Ovary (tissue), 7 donors: ENCODE measurements at regions not wholly inside any gene's neighbourhood (a gene's known extent, or its start where the extent isn't known, plus 50 kb on each side); places are given as distances from the start of the nearest gene placed in this dataset.

Source experiments
- DNase-seq, 5 donors: peaks; one replicate each; pipeline ENCODE4 v3.0.0-alpha.2; 2019 to 2020
- H3K27ac ChIP-seq, 2 donors: fragments of 200-600 bp; one replicate each; pipeline versions ENCODE4 v1.5.1 to v1.8.0; 2019 to 2022
- H3K27me3 ChIP-seq: fragments of 200-600 bp; one replicate; pipeline ENCODE4 v1.8.0; 2022
- H3K36me3 ChIP-seq: fragments of 200-600 bp; sonication (generic); one replicate; pipeline ENCODE4 v1.5.1; 2019
- H3K4me1 ChIP-seq: one replicate; pipeline ENCODE4 v1.8.1; 2013; ENCODE audit warnings: mild to moderate bottlenecking, moderate library complexity; ENCODE audit not compliant: insufficient read depth
- H3K4me3 ChIP-seq: fragments of 200-600 bp; sonication (generic); one replicate; pipeline ENCODE4 v1.5.1; 2017
- H3K9me3 ChIP-seq, 2 donors: fragments of 200-600 bp in 1 of 2; sonication (generic) in 1 of 2; one replicate each; pipeline versions ENCODE4 v1.5.1 to v1.8.1; 2013 to 2019; ENCODE audit warnings: mild to moderate bottlenecking in 1 of 2, moderate library complexity in 1 of 2
- CTCF ChIP-seq, 3 donors: fragments of 450-650 bp in 2 of 3; fragments of 200-600 bp in 1 of 3; IDR thresholded peaks; one replicate each; pipeline versions ENCODE4 v1.5.1 to v1.8.0; 2016 to 2022; ENCODE audit warnings: antibody characterized with exemption in 3 of 3, mild to moderate bottlenecking in 1 of 3
- EP300 ChIP-seq: sonication (generic); formaldehyde crosslinking; IDR thresholded peaks from one replicate; pipeline ENCODE4 v1.6.1; 2017; ENCODE audit warnings: antibody characterized with exemption
- POLR2A ChIP-seq: fragments of 450-650 bp; IDR thresholded peaks from one replicate; pipeline ENCODE4 v1.6.1; 2017; ENCODE audit warnings: antibody characterized with exemption, mild to moderate bottlenecking, moderate library complexity
- WGBS, 3 donors: extraction: QIAGEN DNeasy Blood & Tissue Kit in 1 of 3; methylation state at CpG; one replicate each; pipeline versions ENCODE4 v1.1.5 to v1.1.7; 2013 to 2017; 5-methylcytosine and 5-hydroxymethylcytosine counted together
- intact Hi-C, 4 donors: fragments of 100-400 bp; cut with DNase I; formaldehyde crosslinking; loops; one replicate each; pipeline versions ENCODE4 v1.11.0 to v1.15.1; 2022 to 2023
- donor health status: DM: no; HTN: no; CAD: no; lungs with moderate emphysema.
- donor health status: DM: no; HTN: no; CAD: no.
- donor health status: Bipolar disorder and iron deficiency.
- donor health status: DM: no; HTN: no; CAD: no.
- donor health status: DM: yes; HTN: yes; CAD: no.

- intact Hi-C loops, result no loop called here
- TF ChIP-seq POLR2A, result no peak
- TF ChIP-seq EP300, result no peak
- 12 to 38% (median 36%) methylated on average over 2 of the region's 2 CpGs for WGBS, 3 donors
- no peaks in the 10 kb centered on the region for H3K27me3 ChIP-seq
- no peak for DNase-seq
- no peak overlapping the region for H3K4me3 ChIP-seq
- H3K9me3 ChIP-seq, result no peaks in the 10 kb centered on the region
- no peaks in the 10 kb centered on the region for H3K36me3 ChIP-seq
- H3K4me1 ChIP-seq, result no peaks in the 10 kb centered on the region
- no peak overlapping the region for H3K27ac ChIP-seq
Measured at GRCh38 chr12:46915082-46915481, 89.3 kb upstream of the SLC38A4 start.

- H3K4me3 ChIP-seq, result no peak overlapping the region
- no peak overlapping the region for H3K27ac ChIP-seq
- H3K36me3 ChIP-seq, result no peaks in the 10 kb centered on the region
- intact Hi-C loops, result loop anchor here in 1 of 4 donors (2.0 kb wide), 1 partner anchor 19 kb away; no protein-coding TSS in a partner anchor
- H3K9me3 ChIP-seq, result no peaks in the 10 kb centered on the region
- DNase-seq, result no peak
- H3K27me3 ChIP-seq, result no peaks in the 10 kb centered on the region
- 45 to 72% (median 71%) methylated on average over 10 to 12 of the region's 12 CpGs for WGBS, 3 donors
- no peaks in the 10 kb centered on the region for H3K4me1 ChIP-seq
- no peak for TF ChIP-seq CTCF (IDR thresholded peaks at IDR 0.05)
- TF ChIP-seq POLR2A, result no peak
- no peak for TF ChIP-seq EP300
Measured at GRCh38 chr12:46915836-46916235, 90.0 kb upstream of the SLC38A4 start.

GRCh38 chr12:46916796-46917419, 91.1 kb upstream of the SLC38A4 start:
- no peak for DNase-seq
- TF ChIP-seq POLR2A (no peak), EP300 (no peak)
- no peak overlapping the region for H3K27ac ChIP-seq
- WGBS, 3 donors, result 100% methylated on average over 1 of the region's 1 CpG
- H3K36me3 ChIP-seq, result no peaks in the 10 kb centered on the region
- H3K4me1 ChIP-seq, result no peaks in the 10 kb centered on the region
- intact Hi-C loops, result loop anchor here in 1 of 4 donors (2.0 kb wide), 1 partner anchor 20 kb away; no protein-coding TSS in a partner anchor
- H3K27me3 ChIP-seq, result no peaks in the 10 kb centered on the region
- no peaks in the 10 kb centered on the region for H3K9me3 ChIP-seq
- no peak overlapping the region for H3K4me3 ChIP-seq

- no peak for DNase-seq
- intact Hi-C loops, result loop anchor here in 1 of 4 donors (2.0 kb wide), 1 partner anchor 21 kb away; no protein-coding TSS in a partner anchor
- H3K36me3 ChIP-seq, result no peaks in the 10 kb centered on the region
- no peaks in the 10 kb centered on the region for H3K4me1 ChIP-seq
- H3K9me3 ChIP-seq, result no peaks in the 10 kb centered on the region
- no peaks in the 10 kb centered on the region for H3K27me3 ChIP-seq
- no peak overlapping the region for H3K4me3 ChIP-seq
- H3K27ac ChIP-seq, result no peak overlapping the region
- WGBS, 3 donors, result 69 to 74% (median 71%) methylated on average over 4 of the region's 4 CpGs
- TF ChIP-seq POLR2A (no peak), CTCF (IDR thresholded peaks at IDR 0.05) (no peak), EP300 (no peak)
Measured at GRCh38 chr12:46917821-46918220, 92.0 kb upstream of the SLC38A4 start.

GRCh38 chr12:46918631-46919030, 92.8 kb upstream of the SLC38A4 start:
- intact Hi-C loops, result no loop called here
- no peak for DNase-seq
- Histone ChIP-seq H3K36me3 (no peaks in the 10 kb centered on the region), H3K4me3 (no peak overlapping the region), H3K27ac (no peak overlapping the region), H3K9me3 (no peaks in the 10 kb centered on the region), H3K4me1 (no peaks in the 10 kb centered on the region), H3K27me3 (no peaks in the 10 kb centered on the region)
- TF ChIP-seq CTCF (IDR thresholded peaks at IDR 0.05) (no peak), POLR2A (no peak), EP300 (no peak)
- 84 to 86% (median 86%) methylated on average over 9 of the region's 9 CpGs for WGBS, 3 donors
